Fibroblast of the conjunctiva (primary cell): ENCODE measurements at regions not wholly inside any gene's neighbourhood (a gene's known extent, or its start where the extent isn't known, plus 50 kb on each side); places are given as distances from the start of the nearest gene placed in this dataset.
"Not testable (repeated sequence)": the region's sequence is repeated elsewhere in the genome, so short reads cannot be mapped to it uniquely, and the experiment has no call there.

Experiments used
- DNase-seq: peaks from one replicate; pipeline ENCODE4 v3.0.0-alpha.2; 2010; ENCODE audit warnings: low read depth

GRCh38 chr5:179456075-179456474 lies 94.3 kb upstream of the RUFY1 start:
- not testable (repeated sequence) for DNase-seq

GRCh38 chr5:179455320-179455719 lies 95.0 kb upstream of the RUFY1 start:
- no peak for DNase-seq

GRCh38 chr5:179454356-179454755 lies 96.0 kb upstream of the RUFY1 start:
- DNase-seq, result no peak

- no peak for DNase-seq
Measured at GRCh38 chr5:179453616-179454015, 96.7 kb upstream of the RUFY1 start.

GRCh38 chr5:179452356-179453230 lies 97.8 kb upstream of the RUFY1 start:
- no peak for DNase-seq

GRCh38 chr5:179451828-179452196 lies 98.5 kb upstream of the RUFY1 start:
- DNase-seq, result no peak

GRCh38 chr5:179451114-179451827 lies 99.1 kb upstream of the RUFY1 start:
- no peak for DNase-seq

GRCh38 chr5:179449950-179450349 lies 100.4 kb upstream of the RUFY1 start:
- DNase-seq, result not testable (repeated sequence)

GRCh38 chr5:179448282-179448681 lies 102.1 kb upstream of the RUFY1 start:
- DNase-seq, result not testable (repeated sequence)

GRCh38 chr5:179442289-179442688 lies 97.0 kb upstream of the ADAMTS2 start:
- not testable (repeated sequence) for DNase-seq

GRCh38 chr5:179439181-179439985 lies 94.1 kb upstream of the ADAMTS2 start:
- no peak for DNase-seq

- DNase-seq, result no peak
Measured at GRCh38 chr5:179438461-179438860, 93.2 kb upstream of the ADAMTS2 start.

- no peak for DNase-seq
Measured at GRCh38 chr5:179438011-179438441, 92.8 kb upstream of the ADAMTS2 start.

- no peak for DNase-seq
Measured at GRCh38 chr5:179437341-179438001, 92.2 kb upstream of the ADAMTS2 start.

GRCh38 chr5:179436321-179437122 lies 91.3 kb upstream of the ADAMTS2 start:
- no peak for DNase-seq

- no peak for DNase-seq
Measured at GRCh38 chr5:179435731-179436315, 90.6 kb upstream of the ADAMTS2 start.

GRCh38 chr5:179435181-179435580 lies 89.9 kb upstream of the ADAMTS2 start:
- DNase-seq, result no peak

GRCh38 chr5:179432547-179432946 lies 87.3 kb upstream of the ADAMTS2 start:
- DNase-seq, result no peak

GRCh38 chr5:179431221-179431824 lies 86.1 kb upstream of the ADAMTS2 start:
- DNase-seq, result no peak
